Keratinocyte (primary cell): ENCODE measurements at regions not wholly inside any gene's neighbourhood (a gene's known extent, or its start where the extent isn't known, plus 50 kb on each side); places are given as distances from the start of the nearest gene placed in this dataset.

Source experiments
- CTCF ChIP-seq, 3 experiments: IDR thresholded peaks in 1 of 3; conservative IDR thresholded peaks in 1 of 3; optimal IDR thresholded peaks in 1 of 3; 2 replicates in 2 of 3; 3 replicates in 1 of 3; pipeline versions ENCODE3 to v1.5.1; 2011; ENCODE audit warnings: low read length in 3 of 3, mild to moderate bottlenecking in 3 of 3, moderate library complexity in 2 of 3, control low read depth in 1 of 3, inconsistent platforms in 1 of 3; ENCODE audit not compliant: insufficient read depth in 2 of 3; ENCODE audit errors: extremely low read depth in 1 of 3
- EZH2 ChIP-seq: IDR thresholded peaks from one replicate; pipeline ENCODE4 v1.6.1; 2012; ENCODE audit warnings: inconsistent platforms, mild to moderate bottlenecking, low read length, moderate library complexity

DNA sequence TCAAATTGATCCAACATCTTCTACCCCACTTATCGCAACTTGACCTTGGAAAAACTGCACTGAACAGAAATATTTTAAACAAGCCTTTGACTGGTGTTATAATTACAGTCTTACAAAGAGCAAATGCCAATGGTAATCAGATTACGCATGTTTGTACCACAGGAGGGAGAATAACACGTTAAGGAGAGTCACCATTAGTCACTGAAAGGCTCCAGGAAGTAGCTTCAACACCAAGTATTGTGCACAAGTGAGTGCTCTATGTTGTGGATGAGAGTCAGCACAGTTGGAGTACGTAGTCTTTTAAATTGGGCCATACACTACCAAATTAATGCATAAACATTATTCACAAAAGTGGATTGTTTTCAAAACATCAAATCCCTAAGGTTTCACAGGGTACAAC lies 1081.5 kb upstream of the TENM3 start:
- TF ChIP-seq CTCF (optimal IDR thresholded peaks at IDR 0.05 in 1 of 3, IDR thresholded peaks at IDR 0.05 in 1 of 3, conservative IDR thresholded peaks at IDR 0.05 in 1 of 3; ENCODE audit: extremely low read depth in 1 of 3, insufficient read depth in 2 of 3, low read length in 3 of 3) (no peak), EZH2 (no peak)
